NCI-H146 (cell line): ENCODE measurements at regions not wholly inside any gene's neighbourhood (a gene's known extent, or its start where the extent isn't known, plus 50 kb on each side); places are given as distances from the start of the nearest gene placed in this dataset.

ENCODE experiments used
- DNase-seq: peaks from one replicate; lab custom pipeline; 2025; lab: John Stamatoyannopoulos, UW

DNA sequence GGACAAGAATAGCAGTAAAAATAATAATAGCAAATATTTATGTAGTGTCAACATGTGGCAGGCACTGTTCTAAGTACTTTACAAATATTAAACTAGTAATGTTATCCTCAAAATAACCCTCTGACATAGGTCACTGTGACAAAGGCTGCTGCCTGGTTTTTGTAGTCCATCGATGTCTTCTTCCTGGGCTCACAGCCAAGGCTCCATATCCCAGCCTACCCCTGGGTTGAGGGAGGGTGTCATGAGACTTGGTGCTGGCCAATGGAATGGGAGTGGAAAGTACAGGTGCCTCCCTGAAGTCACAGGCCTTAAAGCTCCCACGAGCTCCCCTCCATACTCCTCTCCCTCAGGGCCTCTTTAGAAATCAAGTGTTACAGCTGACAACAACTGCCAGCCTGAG, 159.3 kb downstream of the CYRIA start:
- DNase-seq = no peak

DNA sequence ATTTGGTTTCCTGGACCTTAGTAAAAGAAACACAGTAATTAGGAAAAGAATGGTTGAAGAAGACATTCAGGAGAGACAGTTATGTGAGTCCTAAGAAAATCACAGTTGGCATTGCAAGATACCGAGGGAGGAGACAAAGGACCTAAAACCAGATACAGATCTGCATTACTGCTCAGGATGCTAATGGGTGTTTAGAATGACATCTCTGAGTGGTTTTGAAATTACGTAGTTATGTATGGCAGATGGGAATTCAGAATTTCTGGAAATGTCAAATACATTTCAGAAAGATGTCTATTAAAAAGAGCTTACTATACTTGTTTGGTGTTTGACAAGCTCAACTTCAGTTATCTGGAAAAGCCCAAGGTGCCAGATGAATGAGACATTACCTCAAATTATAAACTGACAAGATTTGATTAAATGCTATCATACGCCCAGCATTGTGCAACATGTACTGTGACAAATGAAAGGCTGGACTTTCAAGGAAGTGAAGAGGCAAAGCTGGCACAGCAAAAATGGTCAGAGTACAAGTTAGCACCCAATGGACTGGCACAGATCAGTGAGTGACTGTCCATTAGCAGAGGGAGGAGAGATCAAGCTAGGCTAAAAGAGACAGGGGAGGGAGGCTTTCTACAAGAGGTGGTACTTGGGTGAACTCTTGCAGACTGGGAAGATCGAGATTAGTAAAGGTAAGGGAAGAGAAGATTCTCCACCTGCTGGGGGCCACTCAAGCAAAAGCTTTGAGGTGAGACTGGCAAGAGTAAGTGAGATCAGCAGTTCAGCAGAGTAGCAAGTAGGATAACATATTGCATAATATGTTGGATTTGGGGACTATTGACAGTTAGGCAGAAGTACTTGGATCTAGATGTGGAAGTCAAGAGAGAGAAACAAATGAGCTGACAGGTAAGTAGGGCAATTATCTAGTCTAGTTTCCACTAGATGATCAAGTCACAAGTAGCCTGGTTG, 168.9 kb downstream of the CYRIA start:
- DNase-seq = no peak

DNA sequence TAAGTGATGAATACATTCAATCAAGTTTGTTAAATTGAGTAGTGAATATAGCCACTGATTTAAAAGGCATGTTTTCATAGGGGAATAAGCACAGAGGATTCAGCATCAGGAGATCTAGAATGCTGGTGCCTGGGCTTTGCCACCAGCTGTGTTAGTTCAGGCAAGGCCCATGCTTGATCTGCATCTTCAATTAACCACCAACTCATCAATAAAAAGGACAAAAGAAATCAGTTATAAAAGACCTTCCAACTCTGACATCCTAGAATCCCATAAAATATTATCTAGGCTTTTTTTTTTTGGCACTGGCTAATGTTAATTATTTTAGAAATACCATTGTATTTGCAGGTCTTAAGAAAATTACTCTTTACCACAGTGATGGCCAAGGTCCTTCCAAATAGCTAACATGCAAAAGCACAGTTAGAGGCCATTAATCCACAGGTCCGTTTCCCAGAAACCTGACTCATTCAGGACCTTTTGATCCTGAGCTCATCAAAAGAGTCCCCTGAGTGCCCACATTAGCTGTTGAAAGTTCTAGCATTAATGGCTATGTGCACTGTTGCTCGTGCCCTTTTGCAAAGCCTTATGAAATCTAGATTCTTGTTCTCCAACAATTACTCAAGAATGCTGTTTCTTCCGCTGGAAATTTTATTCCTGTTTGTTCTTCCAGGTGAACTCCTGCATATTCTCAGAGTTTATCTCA, 170.0 kb downstream of the CYRIA start:
- DNase-seq = no peak

GRCh38 chr2:16494836-16495508, 170.7 kb downstream of the CYRIA start:
- no peak for DNase-seq

- no peak for DNase-seq
Measured at GRCh38 chr2:16493788-16494187, 171.8 kb downstream of the CYRIA start.

GRCh38 chr2:16487686-16488085, 177.9 kb downstream of the CYRIA start:
- no peak for DNase-seq

GRCh38 chr2:16485251-16485650, 180.4 kb downstream of the CYRIA start:
- no peak for DNase-seq

DNA sequence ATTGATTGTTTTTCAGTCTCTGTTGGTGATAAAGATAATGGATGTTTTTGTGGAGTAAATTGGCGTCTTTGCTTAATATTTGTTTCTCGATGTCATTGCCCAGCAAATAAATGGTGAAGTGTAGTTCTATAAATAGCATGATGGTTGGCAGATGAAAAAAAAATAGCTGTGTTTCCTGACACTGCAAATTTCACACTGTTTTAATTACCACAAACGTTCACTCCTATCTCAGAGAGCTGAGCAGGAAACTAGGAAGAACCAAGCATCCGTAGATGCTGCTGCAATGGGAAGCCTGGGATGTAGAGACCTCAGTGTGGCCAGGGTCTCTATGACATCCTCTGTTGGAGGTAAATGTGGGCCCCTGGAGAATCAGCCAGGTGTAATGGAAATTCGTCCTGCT, 183.2 kb downstream of the CYRIA start:
- no peak for DNase-seq

- DNase-seq = no peak
Measured at GRCh38 chr2:16481351-16481750, 184.3 kb downstream of the CYRIA start.

GRCh38 chr2:16479721-16480120, 185.9 kb downstream of the CYRIA start:
- DNase-seq = no peak

- DNase-seq = no peak
Measured at GRCh38 chr2:16478434-16479210, 187.0 kb downstream of the CYRIA start.

DNA sequence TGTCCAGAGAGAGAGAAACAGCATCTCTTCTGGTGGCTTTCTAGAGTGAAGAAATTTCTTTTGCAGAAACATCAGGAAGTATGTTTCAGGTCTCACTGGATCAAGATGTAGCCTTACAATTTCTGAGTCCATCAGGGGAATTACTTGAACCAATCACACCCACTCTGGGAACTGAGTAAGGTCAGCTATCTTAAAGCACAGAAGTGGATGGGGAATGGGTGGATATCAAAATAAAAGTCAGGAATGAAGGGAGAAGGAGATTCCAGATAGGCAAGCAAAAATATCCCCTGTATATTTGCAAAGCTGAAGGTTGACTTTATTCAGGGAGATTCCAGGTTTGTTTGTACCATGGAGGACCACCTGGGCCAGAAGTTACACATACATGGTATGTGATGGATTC, 188.0 kb downstream of the CYRIA start:
- DNase-seq = no peak

GRCh38 chr2:16476866-16477265, 188.8 kb downstream of the CYRIA start:
- DNase-seq = no peak

- DNase-seq = no peak
Measured at GRCh38 chr2:16475986-16476567, 189.6 kb downstream of the CYRIA start.

DNA sequence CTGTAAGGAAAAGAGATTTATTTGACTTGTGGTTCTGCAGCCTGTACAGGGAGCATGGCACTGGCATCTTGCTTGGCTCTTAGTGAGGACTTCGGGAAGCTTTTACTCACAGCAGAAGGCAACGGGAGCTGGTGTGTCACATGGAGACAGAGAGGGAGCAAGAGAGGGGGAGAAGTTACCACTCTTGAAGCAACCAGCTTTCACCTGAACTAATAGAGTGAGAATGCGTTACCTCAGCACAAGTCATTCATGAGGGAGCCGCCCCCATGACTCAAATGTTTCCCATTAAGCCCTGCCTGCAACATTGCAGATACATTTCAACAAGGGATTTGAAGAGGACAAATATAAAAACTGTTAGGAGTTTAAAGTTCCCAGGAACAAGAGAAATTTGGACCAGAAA, 190.0 kb downstream of the CYRIA start:
- no peak for DNase-seq

- no peak for DNase-seq
Measured at GRCh38 chr2:16473575-16473974, 192.1 kb downstream of the CYRIA start.

GRCh38 chr2:16470936-16471490, 194.6 kb downstream of the CYRIA start:
- no peak for DNase-seq

- no peak for DNase-seq
Measured at GRCh38 chr2:16466821-16467151, 198.8 kb downstream of the CYRIA start.

- no peak for DNase-seq
Measured at GRCh38 chr2:16466133-16466820, 199.4 kb downstream of the CYRIA start.

GRCh38 chr2:16464641-16465040, 201.0 kb downstream of the CYRIA start:
- no peak for DNase-seq

DNA sequence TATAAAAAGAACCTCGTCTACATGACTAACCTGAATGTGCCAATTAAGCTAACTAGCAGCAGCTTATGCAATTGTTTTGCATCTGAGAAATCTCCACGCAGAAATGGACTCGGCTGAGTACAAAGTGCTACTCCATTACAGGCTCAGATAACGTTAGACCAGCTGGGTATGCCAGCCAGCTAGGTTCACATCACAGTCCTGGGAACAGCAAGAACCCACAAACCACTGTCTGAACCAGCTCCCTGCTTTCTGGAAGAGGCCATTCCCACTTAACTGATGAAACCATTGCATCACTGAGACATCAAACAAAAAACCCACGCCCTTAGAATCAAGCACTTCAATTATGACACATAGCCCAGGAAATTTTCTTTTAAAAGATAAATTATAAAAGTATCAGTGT, 202.7 kb downstream of the CYRIA start:
- no peak for DNase-seq
